Keratinocyte (primary cell): ENCODE measurements at regions not wholly inside any gene's neighbourhood (a gene's known extent, or its start where the extent isn't known, plus 50 kb on each side); places are given as distances from the start of the nearest gene placed in this dataset.

Source experiments
- CTCF ChIP-seq, 3 experiments: IDR thresholded peaks in 1 of 3; conservative IDR thresholded peaks in 1 of 3; optimal IDR thresholded peaks in 1 of 3; 2 replicates in 2 of 3; 3 replicates in 1 of 3; pipeline versions ENCODE3 to v1.5.1; 2011; ENCODE audit warnings: low read length in 3 of 3, mild to moderate bottlenecking in 3 of 3, moderate library complexity in 2 of 3, control low read depth in 1 of 3, inconsistent platforms in 1 of 3; ENCODE audit not compliant: insufficient read depth in 2 of 3; ENCODE audit errors: extremely low read depth in 1 of 3
- EZH2 ChIP-seq: IDR thresholded peaks from one replicate; pipeline ENCODE4 v1.6.1; 2012; ENCODE audit warnings: inconsistent platforms, mild to moderate bottlenecking, low read length, moderate library complexity

- peak in 1 of 3 experiments; percentile 18 for TF ChIP-seq CTCF (optimal IDR thresholded peaks at IDR 0.05 in 1 of 3, IDR thresholded peaks at IDR 0.05 in 1 of 3, conservative IDR thresholded peaks at IDR 0.05 in 1 of 3; ENCODE audit: extremely low read depth in 1 of 3, insufficient read depth in 2 of 3, low read length in 3 of 3)
- no peak for TF ChIP-seq EZH2
These were observed 272.8 kb downstream of the CTTN start for GRCh38 chr11:70671083-70671482.
